Panc1 (cell line): ENCODE measurements at regions not wholly inside any gene's neighbourhood (a gene's known extent, or its start where the extent isn't known, plus 50 kb on each side); places are given as distances from the start of the nearest gene placed in this dataset.

Source experiments
- ATAC-seq: fragments of 200-7000 bp; cut with Tn5 transposase; 2 replicates; pipeline ENCODE4 v1.9.1; 2020; ENCODE audit warnings: mild to moderate bottlenecking, moderate library complexity
- BruUV-seq: library from RNA; stranded (reverse); fragments of 400-500 nt; replicated peaks from 2 replicates; lab custom pipeline; 2021; lab: Mats Ljungman, UMichigan
- CTCF ChIA-PET: fragments of 300-600 bp; sonication (Branson Sonifier 250); formaldehyde crosslinking; loops from one replicate; lab custom pipeline; 2022; ENCODE audit warnings: antibody characterized with exemption; lab: Charles Lee
- POLR2A ChIA-PET: fragments of 300-600 bp; sonication (Branson Sonifier 250); formaldehyde crosslinking; loops from one replicate; lab custom pipeline; 2022; ENCODE audit warnings: antibody characterized with exemption; lab: Charles Lee
- DNase-seq: peaks from one replicate; pipeline ENCODE4 v3.0.0-alpha.2; 2010; ENCODE audit warnings: low read depth, low spot score
- H3K27ac ChIP-seq: 2 replicates; pipeline ENCODE4 v1.5.1; 2011; ENCODE audit warnings: mild to moderate bottlenecking, low read length, inconsistent platforms
- H3K27me3 ChIP-seq: fragments of 200-500 bp; sonication (Bioruptor generic); 2 replicates; pipeline ENCODE4 v1.6.0; 2014; ENCODE audit warnings: low read length, inconsistent platforms; ENCODE audit not compliant: control insufficient read depth, insufficient read depth
- H3K36me3 ChIP-seq: fragments of 200-500 bp; sonication (Bioruptor generic); 2 replicates; pipeline ENCODE4 v1.5.1; 2014; ENCODE audit warnings: inconsistent platforms, mild to moderate bottlenecking, low read length, moderate library complexity; ENCODE audit not compliant: control insufficient read depth, insufficient read depth
- H3K4me1 ChIP-seq: 2 replicates; pipeline ENCODE4 v1.5.1; 2011; ENCODE audit warnings: inconsistent platforms, mild to moderate bottlenecking, low read length, moderate library complexity; ENCODE audit not compliant: control insufficient read depth, insufficient read depth
- H3K4me3 ChIP-seq, 2 experiments: 2 replicates each; pipeline ENCODE4 v1.5.1; 2011 to 2012; ENCODE audit warnings: low read depth in 2 of 2, low read length in 2 of 2, mild to moderate bottlenecking in 2 of 2, inconsistent platforms in 1 of 2, moderate library complexity in 1 of 2
- H3K9me3 ChIP-seq: fragments of 200-500 bp; sonication (Bioruptor generic); 2 replicates; pipeline ENCODE4 v1.5.1; 2014; ENCODE audit warnings: low read depth, mild to moderate bottlenecking, inconsistent platforms, low read length, moderate library complexity; ENCODE audit not compliant: control insufficient read depth, insufficient read depth
- POLR2AphosphoS5 ChIP-seq: IDR thresholded peaks from 2 replicates; pipeline ENCODE4 v1.6.1; 2012; ENCODE audit warnings: mild to moderate bottlenecking, low read depth, low read length, moderate library complexity
- SIN3A ChIP-seq: IDR thresholded peaks from 2 replicates; pipeline ENCODE4 v1.6.1; 2012; ENCODE audit warnings: low read depth, mild to moderate bottlenecking, low read length, moderate library complexity, borderline replicate concordance; ENCODE audit not compliant: insufficient read depth
- TCF7L2 ChIP-seq: IDR thresholded peaks from 2 replicates; pipeline ENCODE4 v1.6.1; 2011; ENCODE audit warnings: mild to moderate bottlenecking, low read depth, low read length, inconsistent platforms
- in situ Hi-C: cut with HindIII; loops from 2 replicates; pipeline ENCODE4 v1.10.0; 2016; ENCODE audit warnings: low sequenced_read_pairs, low pct_unique_long_range_greater_than_20kb
- intact Hi-C: fragments of 100-400 bp; cut with micrococcal nuclease; formaldehyde crosslinking; loops from one replicate; pipeline ENCODE4 v1.10.0; 2022; ENCODE audit not compliant: unreplicated experiment
- TF ChIP-seq, protein P1 (sequence below): fragments of 450-650 bp; IDR thresholded peaks from 2 replicates; pipeline ENCODE4 v1.5.1; 2017; ENCODE audit warnings: mild to moderate bottlenecking
- TF ChIP-seq, protein P2 (sequence below), 2 experiments: IDR thresholded peaks; 2 replicates each; pipeline ENCODE4 v1.6.1; 2011 to 2012; ENCODE audit warnings: low read depth in 2 of 2, control low read depth in 1 of 2, low read length in 1 of 2, mild to moderate bottlenecking in 1 of 2, moderate library complexity in 1 of 2; ENCODE audit not compliant: insufficient read depth in 1 of 2

DNA sequence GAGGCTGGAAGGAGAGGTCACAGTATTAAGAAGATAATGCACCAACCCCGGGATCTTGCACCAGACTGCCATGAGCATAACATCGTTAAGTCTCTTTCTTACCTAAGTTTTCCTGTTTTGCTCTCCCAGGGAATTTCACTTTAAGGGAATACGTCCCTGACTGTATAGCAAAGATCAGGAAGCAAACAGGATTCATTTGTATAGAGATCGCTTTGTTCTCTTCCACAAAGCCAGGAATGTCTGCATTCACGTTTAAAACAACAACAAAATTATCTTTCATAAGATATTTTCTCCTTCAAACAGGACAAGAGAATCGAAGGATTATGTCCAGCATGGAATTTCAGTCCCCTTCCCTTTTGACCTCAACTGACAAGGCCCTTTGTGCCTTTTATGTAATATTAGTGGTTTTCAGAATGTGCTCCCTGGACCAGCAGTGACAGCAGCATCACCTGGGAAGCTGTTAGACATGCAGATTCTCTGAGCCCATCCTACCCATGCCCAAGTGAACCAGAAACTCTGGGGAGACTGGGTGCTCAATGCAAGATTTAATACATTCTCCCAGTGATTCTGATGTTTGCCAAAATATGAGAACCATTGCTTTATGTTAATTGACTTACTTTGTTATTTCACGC, 286.3 kb downstream of the FGFR2 start:
- Histone ChIP-seq H3K4me3 (no peak overlapping the region), H3K27ac (no peak overlapping the region), H3K4me1 (no peaks in the 10 kb centered on the region), H3K36me3 (no peaks in the 10 kb centered on the region), H3K27me3 (no peaks in the 10 kb centered on the region), H3K9me3 (no peaks in the 10 kb centered on the region)
- intact Hi-C loops (no loop called here), in situ Hi-C loops (no loop called here)
- DNase-seq (no peak), ATAC-seq (no peak)
- TF ChIP-seq, protein P1, sequence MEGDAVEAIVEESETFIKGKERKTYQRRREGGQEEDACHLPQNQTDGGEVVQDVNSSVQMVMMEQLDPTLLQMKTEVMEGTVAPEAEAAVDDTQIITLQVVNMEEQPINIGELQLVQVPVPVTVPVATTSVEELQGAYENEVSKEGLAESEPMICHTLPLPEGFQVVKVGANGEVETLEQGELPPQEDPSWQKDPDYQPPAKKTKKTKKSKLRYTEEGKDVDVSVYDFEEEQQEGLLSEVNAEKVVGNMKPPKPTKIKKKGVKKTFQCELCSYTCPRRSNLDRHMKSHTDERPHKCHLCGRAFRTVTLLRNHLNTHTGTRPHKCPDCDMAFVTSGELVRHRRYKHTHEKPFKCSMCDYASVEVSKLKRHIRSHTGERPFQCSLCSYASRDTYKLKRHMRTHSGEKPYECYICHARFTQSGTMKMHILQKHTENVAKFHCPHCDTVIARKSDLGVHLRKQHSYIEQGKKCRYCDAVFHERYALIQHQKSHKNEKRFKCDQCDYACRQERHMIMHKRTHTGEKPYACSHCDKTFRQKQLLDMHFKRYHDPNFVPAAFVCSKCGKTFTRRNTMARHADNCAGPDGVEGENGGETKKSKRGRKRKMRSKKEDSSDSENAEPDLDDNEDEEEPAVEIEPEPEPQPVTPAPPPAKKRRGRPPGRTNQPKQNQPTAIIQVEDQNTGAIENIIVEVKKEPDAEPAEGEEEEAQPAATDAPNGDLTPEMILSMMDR: no peak
- POLR2A ChIA-PET: no interaction called here
- CTCF ChIA-PET: no interaction called here
- no TSS peak for BruUV-seq

DNA sequence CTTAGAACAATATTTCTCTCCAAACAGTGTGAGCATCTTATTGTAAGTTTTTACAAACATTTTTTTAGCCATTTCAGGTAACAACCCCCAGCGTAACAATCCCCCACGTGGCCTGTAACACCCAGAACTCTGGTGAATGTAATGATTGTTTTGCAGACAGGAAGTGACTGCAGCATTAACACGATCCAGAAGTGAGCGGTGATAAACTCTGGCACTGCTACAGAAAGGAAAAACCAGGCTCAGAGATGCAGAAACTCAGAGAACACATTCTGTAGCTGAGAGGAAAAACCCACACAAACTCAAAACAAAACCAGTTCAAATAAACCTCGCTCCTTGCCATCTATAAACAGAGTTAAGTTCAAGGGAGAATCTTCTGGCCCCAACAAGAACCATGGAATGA, 285.7 kb downstream of the FGFR2 start:
- BruUV-seq: no TSS peak
- Histone ChIP-seq H3K36me3 (no peaks in the 10 kb centered on the region), H3K27me3 (no peaks in the 10 kb centered on the region), H3K27ac (no peak overlapping the region), H3K4me3 (no peak overlapping the region), H3K4me1 (no peaks in the 10 kb centered on the region), H3K9me3 (no peaks in the 10 kb centered on the region)
- TF ChIP-seq TCF7L2 (no peak), SIN3A (no peak), POLR2AphosphoS5 (no peak)
- TF ChIP-seq, protein P1: no peak
- TF ChIP-seq, protein P2, sequence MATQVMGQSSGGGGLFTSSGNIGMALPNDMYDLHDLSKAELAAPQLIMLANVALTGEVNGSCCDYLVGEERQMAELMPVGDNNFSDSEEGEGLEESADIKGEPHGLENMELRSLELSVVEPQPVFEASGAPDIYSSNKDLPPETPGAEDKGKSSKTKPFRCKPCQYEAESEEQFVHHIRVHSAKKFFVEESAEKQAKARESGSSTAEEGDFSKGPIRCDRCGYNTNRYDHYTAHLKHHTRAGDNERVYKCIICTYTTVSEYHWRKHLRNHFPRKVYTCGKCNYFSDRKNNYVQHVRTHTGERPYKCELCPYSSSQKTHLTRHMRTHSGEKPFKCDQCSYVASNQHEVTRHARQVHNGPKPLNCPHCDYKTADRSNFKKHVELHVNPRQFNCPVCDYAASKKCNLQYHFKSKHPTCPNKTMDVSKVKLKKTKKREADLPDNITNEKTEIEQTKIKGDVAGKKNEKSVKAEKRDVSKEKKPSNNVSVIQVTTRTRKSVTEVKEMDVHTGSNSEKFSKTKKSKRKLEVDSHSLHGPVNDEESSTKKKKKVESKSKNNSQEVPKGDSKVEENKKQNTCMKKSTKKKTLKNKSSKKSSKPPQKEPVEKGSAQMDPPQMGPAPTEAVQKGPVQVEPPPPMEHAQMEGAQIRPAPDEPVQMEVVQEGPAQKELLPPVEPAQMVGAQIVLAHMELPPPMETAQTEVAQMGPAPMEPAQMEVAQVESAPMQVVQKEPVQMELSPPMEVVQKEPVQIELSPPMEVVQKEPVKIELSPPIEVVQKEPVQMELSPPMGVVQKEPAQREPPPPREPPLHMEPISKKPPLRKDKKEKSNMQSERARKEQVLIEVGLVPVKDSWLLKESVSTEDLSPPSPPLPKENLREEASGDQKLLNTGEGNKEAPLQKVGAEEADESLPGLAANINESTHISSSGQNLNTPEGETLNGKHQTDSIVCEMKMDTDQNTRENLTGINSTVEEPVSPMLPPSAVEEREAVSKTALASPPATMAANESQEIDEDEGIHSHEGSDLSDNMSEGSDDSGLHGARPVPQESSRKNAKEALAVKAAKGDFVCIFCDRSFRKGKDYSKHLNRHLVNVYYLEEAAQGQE (IDR thresholded peaks at IDR 0.05; ENCODE audit: insufficient read depth in 1 of 2, low read depth in 2 of 2, low read length in 1 of 2): no peak
- POLR2A ChIA-PET: no interaction called here
- ATAC-seq: peak; percentile 58; the same call in 1 of the 2 replicates
- CTCF ChIA-PET: no interaction called here
- in situ Hi-C loops (no loop called here), intact Hi-C loops (no loop called here)
- no peak for DNase-seq
